Kidney epithelial cell (primary cell): ENCODE measurements at regions not wholly inside any gene's neighbourhood (a gene's known extent, or its start where the extent isn't known, plus 50 kb on each side); places are given as distances from the start of the nearest gene placed in this dataset.

Experiments used
- DNase-seq: peaks from one replicate; pipeline ENCODE4 v3.0.0-alpha.2; 2010; ENCODE audit warnings: low read depth
- H3K27me3 ChIP-seq: 2 replicates; pipeline ENCODE4 v1.6.0; 2011; ENCODE audit warnings: low read length; ENCODE audit not compliant: control insufficient read depth, insufficient read depth
- H3K36me3 ChIP-seq: 2 replicates; pipeline ENCODE4 v1.5.1; 2011; ENCODE audit warnings: low read length; ENCODE audit not compliant: control insufficient read depth, insufficient read depth
- H3K4me3 ChIP-seq: 2 replicates; pipeline ENCODE4 v1.5.1; 2011; ENCODE audit warnings: low read depth, mild to moderate bottlenecking, control low read depth, low read length
- CTCF ChIP-seq: IDR thresholded peaks from 2 replicates; pipeline ENCODE4 v1.5.1; 2011; ENCODE audit warnings: mild to moderate bottlenecking, moderate library complexity, low read length, control low read depth, inconsistent platforms; ENCODE audit not compliant: insufficient read depth, poor library complexity, severe bottlenecking

GRCh38 chr18:10020171-10020570 lies 106.4 kb downstream of the VAPA start:
- H3K36me3 ChIP-seq: no peaks in the 10 kb centered on the region
- DNase-seq: no peak
- no peak for TF ChIP-seq CTCF
- no peaks in the 10 kb centered on the region for H3K27me3 ChIP-seq
- no peak overlapping the region for H3K4me3 ChIP-seq

GRCh38 chr18:10022365-10022764 lies 108.5 kb downstream of the VAPA start:
- TF ChIP-seq CTCF: no peak
- DNase-seq: no peak
- Histone ChIP-seq H3K4me3 (no peak overlapping the region), H3K27me3 (no peaks in the 10 kb centered on the region), H3K36me3 (no peaks in the 10 kb centered on the region)

DNA sequence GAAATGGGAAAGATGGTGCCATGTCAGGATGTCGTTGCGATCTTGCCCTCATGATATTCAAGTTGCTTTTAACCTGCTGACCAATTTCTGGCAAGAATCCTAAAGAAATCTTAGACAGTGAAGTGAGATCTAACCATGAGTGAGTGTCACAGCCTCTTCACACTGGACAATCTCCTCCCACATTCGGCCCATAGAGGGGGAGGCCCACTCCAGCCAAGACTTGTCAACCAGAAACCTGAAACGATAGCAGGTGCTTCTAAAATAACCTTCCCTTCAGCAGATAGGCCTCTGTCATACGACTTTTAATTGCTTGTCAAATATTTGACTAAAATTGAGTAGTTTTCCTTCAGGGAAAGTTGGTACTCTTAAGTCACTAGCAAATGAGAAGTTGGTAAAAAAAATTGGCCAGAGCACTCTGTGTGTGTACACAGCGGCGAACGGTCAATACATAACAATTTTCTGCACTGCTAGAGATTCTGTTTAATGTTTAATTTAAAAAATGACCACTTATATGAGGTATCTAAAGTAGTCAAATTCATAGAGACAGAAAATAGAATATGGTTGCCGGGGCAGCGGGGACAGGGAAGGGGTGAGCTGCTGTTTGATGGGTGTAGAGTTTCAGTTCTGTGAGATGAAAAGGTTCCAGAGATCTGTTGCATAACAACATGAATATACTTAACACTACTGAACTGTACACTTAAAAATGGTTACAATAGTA lies 110.2 kb downstream of the VAPA start:
- no peak for DNase-seq
- TF ChIP-seq CTCF: no peak
- Histone ChIP-seq H3K36me3 (no peaks in the 10 kb centered on the region), H3K4me3 (no peak overlapping the region), H3K27me3 (no peaks in the 10 kb centered on the region)

GRCh38 chr18:10025711-10026670 lies 112.2 kb downstream of the VAPA start:
- H3K36me3 ChIP-seq: no peaks in the 10 kb centered on the region
- TF ChIP-seq CTCF: no peak
- no peak overlapping the region for H3K4me3 ChIP-seq
- H3K27me3 ChIP-seq: no peaks in the 10 kb centered on the region
- DNase-seq: no peak

GRCh38 chr18:10027031-10027430 lies 113.2 kb downstream of the VAPA start:
- no peaks in the 10 kb centered on the region for H3K27me3 ChIP-seq

More at GRCh38 chr18:10027031-10027430, 113.2 kb downstream of the VAPA start:
- Histone ChIP-seq H3K36me3 (no peaks in the 10 kb centered on the region), H3K4me3 (no peak overlapping the region)
- DNase-seq: no peak
- TF ChIP-seq CTCF: no peak
